GM12873 (cell line): ENCODE measurements at regions not wholly inside any gene's neighbourhood (a gene's known extent, or its start where the extent isn't known, plus 50 kb on each side); places are given as distances from the start of the nearest gene placed in this dataset.

Experiments used
- CTCF ChIP-seq: IDR thresholded peaks from 2 replicates; pipeline ENCODE4 v1.5.1; 2012; ENCODE audit warnings: low read depth, mild to moderate bottlenecking, moderate library complexity, low read length, control low read depth; ENCODE audit not compliant: insufficient read depth; ENCODE audit errors: missing control alignments

GRCh38 chr6:79864421-79864820 lies 82.9 kb downstream of the ELOVL4 start:
- TF ChIP-seq CTCF, result no peak

- no peak for TF ChIP-seq CTCF
These were observed 83.4 kb downstream of the ELOVL4 start for GRCh38 chr6:79864001-79864400.

GRCh38 chr6:79863566-79863965 lies 83.8 kb downstream of the ELOVL4 start:
- no peak for TF ChIP-seq CTCF

GRCh38 chr6:79862711-79863110 lies 84.6 kb downstream of the ELOVL4 start:
- TF ChIP-seq CTCF, result no peak

GRCh38 chr6:79862126-79862525 lies 85.2 kb downstream of the ELOVL4 start:
- TF ChIP-seq CTCF, result no peak

GRCh38 chr6:79861023-79861422 lies 86.3 kb downstream of the ELOVL4 start:
- no peak for TF ChIP-seq CTCF

GRCh38 chr6:79847426-79847825 lies 99.9 kb downstream of the ELOVL4 start:
- TF ChIP-seq CTCF, result no peak
